H1 (cell line): ENCODE measurements at regions not wholly inside any gene's neighbourhood (a gene's known extent, or its start where the extent isn't known, plus 50 kb on each side); places are given as distances from the start of the nearest gene placed in this dataset.

Experiments
- CTCF ChIA-PET: fragments of 300-600 bp; sonication (Branson Sonifier 250); formaldehyde crosslinking; loops from one replicate; lab custom pipeline; 2021; ENCODE audit not compliant: partially characterized antibody; lab: Charles Lee
- POLR2A ChIA-PET: fragments of 300-600 bp; sonication (Branson Sonifier 250); formaldehyde crosslinking; loops from one replicate; lab custom pipeline; 2021; ENCODE audit warnings: inconsistent platforms; ENCODE audit not compliant: partially characterized antibody; lab: Charles Lee
- DNase-seq, 2 experiments: peaks; one replicate each; pipeline versions ENCODE4 v3.0.0 to v3.0.0-alpha.2; 2010 to 2022; ENCODE audit warnings: low spot score in 2 of 2, low read depth in 1 of 2, mixed read lengths in 1 of 2
- FAIRE-seq: peaks from 2 replicates; lab custom pipeline; 2011; peaks lifted over from hg19 to GRCh38; lab: Jason Lieb, UNC
- H2AFZ ChIP-seq: 2 replicates; pipeline ENCODE4 v1.8.1; 2012; ENCODE audit warnings: low read length, inconsistent platforms
- H2AK5ac ChIP-seq: 2 replicates; pipeline ENCODE4 v1.6.1; 2013; ENCODE audit warnings: low read depth, low read length
- H2BK120ac ChIP-seq: replicated peaks from 2 replicates; pipeline ENCODE3; 2013; ENCODE audit warnings: low read depth, low read length, inconsistent platforms
- H2BK12ac ChIP-seq: 2 replicates; pipeline ENCODE4 v1.6.1; 2013; ENCODE audit warnings: low read depth, low read length
- H2BK15ac ChIP-seq: 2 replicates; pipeline ENCODE4 v1.6.1; 2013; ENCODE audit warnings: low read length
- H2BK20ac ChIP-seq: 2 replicates; pipeline ENCODE4 v1.6.1; 2013; ENCODE audit warnings: low read length
- H2BK5ac ChIP-seq: 2 replicates; pipeline ENCODE4 v1.6.1; 2013; ENCODE audit warnings: low read depth, low read length
- H3K14ac ChIP-seq: 2 replicates; pipeline ENCODE4 v1.6.1; 2013; ENCODE audit warnings: inconsistent platforms; ENCODE audit not compliant: insufficient read length
- H3K18ac ChIP-seq: 2 replicates; pipeline ENCODE4 v1.6.1; 2013; ENCODE audit warnings: low read length; ENCODE audit errors: extremely low read depth
- H3K23ac ChIP-seq: 2 replicates; pipeline ENCODE4 v1.6.1; 2013; ENCODE audit warnings: inconsistent platforms; ENCODE audit not compliant: insufficient read length
- H3K23me2 ChIP-seq: 2 replicates; pipeline ENCODE4 v1.6.1; 2013; ENCODE audit warnings: low read depth, low read length
- H3K27ac ChIP-seq: 2 replicates; pipeline ENCODE4 v1.6.1; 2011; ENCODE audit warnings: low read depth, low read length, inconsistent platforms
- H3K27me3 ChIP-seq, 4 experiments: replicated peaks in 1 of 4; 1 replicate in 1 of 4; 2 replicates in 3 of 4; pipeline versions ENCODE4 v1.6.1 to v1.8.1; 2011 to 2013; ENCODE audit warnings: low read length in 3 of 4, mild to moderate bottlenecking in 3 of 4, inconsistent platforms in 2 of 4, mixed read lengths in 2 of 4, moderate library complexity in 1 of 4; ENCODE audit not compliant: control insufficient read depth in 3 of 4, insufficient read depth in 3 of 4; ENCODE audit errors: extremely low read depth in 1 of 4
- H3K36me3 ChIP-seq, 4 experiments: 2 replicates each; pipeline versions ENCODE4 v1.6.1 to v1.8.1; 2011 to 2013; ENCODE audit warnings: mild to moderate bottlenecking in 4 of 4, low read length in 3 of 4, moderate library complexity in 2 of 4, control low read depth in 1 of 4, inconsistent platforms in 1 of 4; ENCODE audit not compliant: insufficient read depth in 4 of 4, control insufficient read depth in 2 of 4
- H3K4ac ChIP-seq: replicated peaks from 2 replicates; pipeline ENCODE3; 2013; ENCODE audit warnings: low read length, low read depth, mixed read lengths, inconsistent platforms; ENCODE audit not compliant: insufficient read length
- H3K4me1 ChIP-seq, 4 experiments: replicated peaks in 1 of 4; 1 replicate in 1 of 4; 2 replicates in 3 of 4; pipeline versions ENCODE4 v1.6.1 to v1.8.1; 2011 to 2013; ENCODE audit warnings: low read length in 3 of 4, inconsistent platforms in 2 of 4, mixed read lengths in 1 of 4; ENCODE audit not compliant: insufficient read depth in 4 of 4, control insufficient read depth in 3 of 4
- H3K4me2 ChIP-seq, 2 experiments: 2 replicates each; pipeline versions ENCODE4 v1.6.1 to v1.8.1; 2011 to 2013; ENCODE audit warnings: low read depth in 2 of 2, low read length in 2 of 2, control low read depth in 1 of 2, inconsistent platforms in 1 of 2, mild to moderate bottlenecking in 1 of 2; ENCODE audit not compliant: insufficient read depth in 1 of 2
- H3K4me3 ChIP-seq, 4 experiments: fragments of 200-600, 300-600 bp in 1 of 4; sonication (generic), shearing (Covaris generic), sonication (Bioruptor Twin) in 1 of 4; 2 replicates each; pipeline versions ENCODE4 v1.5.1 to v1.8.1; 2011 to 2016; ENCODE audit warnings: low read length in 4 of 4, low read depth in 3 of 4, control low read depth in 2 of 4, inconsistent platforms in 2 of 4, mild to moderate bottlenecking in 2 of 4, mixed read lengths in 1 of 4, moderate library complexity in 1 of 4; ENCODE audit not compliant: insufficient read depth in 2 of 4; ENCODE audit errors: extremely low read depth in 1 of 4
- H3K56ac ChIP-seq: replicated peaks from 2 replicates; pipeline ENCODE3; 2013; ENCODE audit warnings: low read depth, mild to moderate bottlenecking, mixed read lengths, low read length, inconsistent platforms; ENCODE audit not compliant: insufficient read length
- H3K79me1 ChIP-seq: 2 replicates; pipeline ENCODE4 v1.6.1; 2013; ENCODE audit warnings: low read depth, low read length, control low read depth
- H3K79me2 ChIP-seq, 2 experiments: 2 replicates each; pipeline versions ENCODE4 v1.6.1 to v1.8.1; 2012 to 2013; ENCODE audit warnings: low read length in 2 of 2, mild to moderate bottlenecking in 2 of 2, inconsistent platforms in 1 of 2; ENCODE audit not compliant: insufficient read depth in 2 of 2, control insufficient read depth in 1 of 2
- H3K9ac ChIP-seq, 4 experiments: replicated peaks in 1 of 4; 1 replicate in 1 of 4; 2 replicates in 3 of 4; pipeline versions ENCODE4 v1.6.1 to v1.8.1; 2011 to 2013; ENCODE audit warnings: low read depth in 3 of 4, low read length in 3 of 4, control low read depth in 2 of 4, mild to moderate bottlenecking in 2 of 4, moderate library complexity in 2 of 4, inconsistent platforms in 1 of 4; ENCODE audit errors: extremely low read depth in 1 of 4
- H3K9me3 ChIP-seq, 2 experiments: 2 replicates each; pipeline versions ENCODE4 v1.6.1 to v1.8.1; 2012 to 2013; ENCODE audit warnings: mild to moderate bottlenecking in 2 of 2, moderate library complexity in 2 of 2, control low read depth in 1 of 2, inconsistent platforms in 1 of 2, low read depth in 1 of 2, low read length in 1 of 2, mixed read lengths in 1 of 2; ENCODE audit not compliant: insufficient read depth in 2 of 2
- H4K20me1 ChIP-seq, 2 experiments: replicated peaks in 1 of 2; 2 replicates each; pipeline versions ENCODE3 to v1.8.1; 2011 to 2013; ENCODE audit warnings: inconsistent platforms in 2 of 2, low read length in 2 of 2, mild to moderate bottlenecking in 1 of 2; ENCODE audit not compliant: insufficient read depth in 2 of 2, control insufficient read depth in 1 of 2
- H4K5ac ChIP-seq: 2 replicates; pipeline ENCODE4 v1.6.1; 2013; ENCODE audit warnings: low read length, low read depth, mixed read lengths, inconsistent platforms; ENCODE audit not compliant: insufficient read length
- H4K8ac ChIP-seq: 2 replicates; pipeline ENCODE4 v1.8.0; 2013; ENCODE audit warnings: mild to moderate bottlenecking, moderate library complexity, low read length, inconsistent platforms; ENCODE audit not compliant: insufficient read depth; ENCODE audit errors: extremely low read depth
- H4K91ac ChIP-seq: replicated peaks from 2 replicates; pipeline ENCODE3; 2013; ENCODE audit warnings: low read length, mixed read lengths, inconsistent platforms; ENCODE audit not compliant: insufficient read length
- BCL11A ChIP-seq, 2 experiments: IDR thresholded peaks; one replicate each; pipeline ENCODE4 v1.6.1; 2011; ENCODE audit warnings: low read depth in 2 of 2, low read length in 2 of 2, mild to moderate bottlenecking in 2 of 2
- CEBPB ChIP-seq: IDR thresholded peaks from 2 replicates; pipeline ENCODE4 v1.6.1; 2012; ENCODE audit warnings: low read depth, low read length
- CTBP2 ChIP-seq: IDR thresholded peaks from 2 replicates; pipeline ENCODE4 v1.7.0; 2011; ENCODE audit warnings: borderline replicate concordance, mild to moderate bottlenecking, moderate library complexity, mixed read lengths, low read length; ENCODE audit not compliant: insufficient read depth, insufficient read length
- EGR1 ChIP-seq: IDR thresholded peaks from 2 replicates; pipeline ENCODE4 v1.6.1; 2011; ENCODE audit warnings: low read depth, low read length, borderline replicate concordance
- HDAC2 ChIP-seq, 2 experiments: fragments of 300-600 bp in 1 of 2; sonication (generic) in 1 of 2; IDR thresholded peaks; 2 replicates each; pipeline ENCODE4 v1.6.1; 2011 to 2012; ENCODE audit warnings: low read depth in 2 of 2, low read length in 2 of 2, mild to moderate bottlenecking in 2 of 2, moderate library complexity in 2 of 2, borderline replicate concordance in 1 of 2, inconsistent platforms in 1 of 2
- HDAC6 ChIP-seq: IDR thresholded peaks from one replicate; pipeline ENCODE4 v1.7.1; 2012; ENCODE audit warnings: low read depth, mild to moderate bottlenecking, inconsistent platforms, low read length, moderate library complexity
- RFX5 ChIP-seq: IDR thresholded peaks from 2 replicates; pipeline ENCODE4 v1.6.1; 2011; ENCODE audit warnings: low read depth, low read length, improper control_type of control experiment, borderline replicate concordance
- RNF2 ChIP-seq: fragments of 200-900, 300-1000 bp; sonication (generic); IDR thresholded peaks from 2 replicates; pipeline ENCODE4 v1.7.1; 2016; ENCODE audit warnings: borderline replicate concordance, low read depth, mild to moderate bottlenecking, antibody characterized with exemption, low read length; ENCODE audit not compliant: poor library complexity, severe bottlenecking; ENCODE audit errors: missing control alignments
- SRF ChIP-seq: IDR thresholded peaks from 2 replicates; pipeline ENCODE4 v1.6.1; 2011; ENCODE audit warnings: mild to moderate bottlenecking, low read depth, low read length, moderate library complexity
- USF2 ChIP-seq: IDR thresholded peaks from 2 replicates; pipeline ENCODE4 v1.6.1; 2011; ENCODE audit warnings: low read length, improper control_type of control experiment
- YY1 ChIP-seq: IDR thresholded peaks from 2 replicates; pipeline ENCODE4 v1.6.1; 2011; ENCODE audit warnings: low read depth, mild to moderate bottlenecking, low read length
- WGBS, 2 experiments: shearing (Covaris generic) in 1 of 2; methylation state at CpG; one replicate each; pipeline versions ENCODE4 v1.1.6 to v1.1.7; 2013 to 2015; ENCODE audit warnings: low lambda C conversion rate in 2 of 2, mixed read lengths in 2 of 2, inconsistent platforms in 1 of 2, low coverage in 1 of 2, missing lambda C conversion rate in 1 of 2; ENCODE audit not compliant: insufficient replicate concordance in 2 of 2, insufficient coverage in 1 of 2, insufficient read length in 1 of 2; ENCODE audit errors: extremely low coverage in 1 of 2, missing lambda C conversion rate in 1 of 2; 5-methylcytosine and 5-hydroxymethylcytosine counted together

- 97% methylated on average over 8 of the region's 16 CpGs; no CpG with 5 or more reads in 1 of the 2 experiments for WGBS, 2 experiments
Measured at GRCh38 chr2:239722760-239723470, 302.2 kb downstream of the NDUFA10 start.

More at GRCh38 chr2:239722760-239723470, 302.2 kb downstream of the NDUFA10 start:
- DNase-seq (peak in 1 of 2 experiments; percentile 28), FAIRE-seq (no peak)
- H3K23me2 ChIP-seq: no peaks in the 10 kb centered on the region; the same call in 1 of the 2 replicates
- H3K4me2 ChIP-seq: no peak overlapping the region
- no peaks in the 10 kb centered on the region; a peak in 2 of 7 replicates for H3K4me1 ChIP-seq
- H4K91ac ChIP-seq: no peak overlapping the region
- peaks cover 10 to 11% of the 10 kb centered on the region in 2 experiments; a peak in 1 of 4 replicates for H3K9me3 ChIP-seq
- no peaks in the 10 kb centered on the region for H3K79me1 ChIP-seq
- no peak overlapping the region for H2AK5ac ChIP-seq
- no peak overlapping the region for H2BK20ac ChIP-seq
- no peak overlapping the region for H4K5ac ChIP-seq
- no peak overlapping the region for H3K56ac ChIP-seq
- no peak overlapping the region for H3K4me3 ChIP-seq
- H2BK120ac ChIP-seq: no peak overlapping the region
- no peaks in the 10 kb centered on the region for H3K36me3 ChIP-seq
- no peak overlapping the region for H3K18ac ChIP-seq
- H2AFZ ChIP-seq: no peak overlapping the region
- H3K27ac ChIP-seq: no peak overlapping the region
- TF ChIP-seq RNF2 (no peak), SRF (no peak), CTBP2 (no peak), USF2 (no peak), BCL11A (IDR thresholded peaks at IDR 0.05; ENCODE audit: low read depth in 2 of 2, low read length in 2 of 2) (no peak), YY1 (no peak), CEBPB (no peak), HDAC6 (no peak), RFX5 (no peak), HDAC2 (IDR thresholded peaks at IDR 0.05; ENCODE audit: borderline replicate concordance in 1 of 2, low read depth in 2 of 2, low read length in 2 of 2) (no peak), EGR1 (no peak)
- H4K20me1 ChIP-seq: peaks cover 0 to 2% of the 10 kb centered on the region in 2 experiments
- no peaks in the 10 kb centered on the region for H3K27me3 ChIP-seq
- H2BK12ac ChIP-seq: no peak overlapping the region
- H3K23ac ChIP-seq: no peak overlapping the region
- no peaks in the 10 kb centered on the region for H3K79me2 ChIP-seq
- ChIA-PET CTCF (no interaction called here), POLR2A (no interaction called here)
- no peak overlapping the region for H2BK5ac ChIP-seq
- no peak overlapping the region for H2BK15ac ChIP-seq
- H4K8ac ChIP-seq: no peak overlapping the region
- H3K4ac ChIP-seq: no peak overlapping the region
- no peak overlapping the region for H3K14ac ChIP-seq
- H3K9ac ChIP-seq: no peak overlapping the region
